ENCODE measurements at regions not wholly inside any gene's neighbourhood (a gene's known extent, or its start where the extent isn't known, plus 50 kb on each side); places are given as distances from the start of the nearest gene placed in this dataset.

DNA sequence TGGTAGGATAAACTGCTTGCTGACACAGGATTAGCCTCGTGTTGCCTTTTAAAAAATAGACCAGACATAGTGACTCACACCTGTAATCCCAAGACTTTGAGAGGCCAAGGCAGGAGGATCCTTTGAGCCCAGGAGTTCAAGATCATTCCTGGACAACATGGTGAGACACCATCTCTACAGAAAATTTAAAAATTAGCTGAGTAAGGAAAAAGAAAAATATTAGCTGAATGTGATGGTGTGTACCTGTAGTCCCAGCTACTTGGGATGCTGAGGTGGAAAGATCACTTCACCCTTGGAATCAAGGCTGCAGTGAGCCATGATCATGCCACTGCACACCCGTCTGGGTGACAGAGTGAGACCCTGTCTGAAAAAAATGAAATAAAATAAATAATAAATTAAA lies 82.0 kb downstream of the ETS2 start:
- H3K4me2 ChIP-seq (ENCODE audit: insufficient read depth, insufficient read length, low read length): no peak overlapping the region
- H2BK5ac ChIP-seq (ENCODE audit: insufficient read length, low read length): no peak overlapping the region
- H3K9me3 ChIP-seq (ENCODE audit: control insufficient read depth, low read depth, low read length): no peaks in the 10 kb centered on the region
- H2BK120ac ChIP-seq (ENCODE audit: low read depth, low read length, poor library complexity, severe bottlenecking): no peak overlapping the region
- no peak overlapping the region for H3K18ac ChIP-seq (ENCODE audit: insufficient read length, low read depth, low read length)
- H3K4me3 Mint-ChIP-seq: no peak overlapping the region
- no peaks in the 10 kb centered on the region for H3K79me2 ChIP-seq (ENCODE audit: insufficient read depth, low read length)
- H3K23me2 ChIP-seq (ENCODE audit: insufficient read length, low read depth, low read length, poor library complexity, severe bottlenecking): no peaks in the 10 kb centered on the region
- no peak overlapping the region for H3K27ac ChIP-seq (ENCODE audit: insufficient read length, low read depth, low read length)
- H3K36me3 Mint-ChIP-seq (ENCODE audit: insufficient read depth in 1 of 3, low read depth in 3 of 3): peaks cover 10 to 33% (median 14%) of the 10 kb centered on the region in 3 experiments
- H2AFZ ChIP-seq (ENCODE audit: low read length): no peak overlapping the region
- no peak overlapping the region for H2AK5ac ChIP-seq (ENCODE audit: insufficient read length, low read length)
- TF ChIP-seq, protein P1, sequence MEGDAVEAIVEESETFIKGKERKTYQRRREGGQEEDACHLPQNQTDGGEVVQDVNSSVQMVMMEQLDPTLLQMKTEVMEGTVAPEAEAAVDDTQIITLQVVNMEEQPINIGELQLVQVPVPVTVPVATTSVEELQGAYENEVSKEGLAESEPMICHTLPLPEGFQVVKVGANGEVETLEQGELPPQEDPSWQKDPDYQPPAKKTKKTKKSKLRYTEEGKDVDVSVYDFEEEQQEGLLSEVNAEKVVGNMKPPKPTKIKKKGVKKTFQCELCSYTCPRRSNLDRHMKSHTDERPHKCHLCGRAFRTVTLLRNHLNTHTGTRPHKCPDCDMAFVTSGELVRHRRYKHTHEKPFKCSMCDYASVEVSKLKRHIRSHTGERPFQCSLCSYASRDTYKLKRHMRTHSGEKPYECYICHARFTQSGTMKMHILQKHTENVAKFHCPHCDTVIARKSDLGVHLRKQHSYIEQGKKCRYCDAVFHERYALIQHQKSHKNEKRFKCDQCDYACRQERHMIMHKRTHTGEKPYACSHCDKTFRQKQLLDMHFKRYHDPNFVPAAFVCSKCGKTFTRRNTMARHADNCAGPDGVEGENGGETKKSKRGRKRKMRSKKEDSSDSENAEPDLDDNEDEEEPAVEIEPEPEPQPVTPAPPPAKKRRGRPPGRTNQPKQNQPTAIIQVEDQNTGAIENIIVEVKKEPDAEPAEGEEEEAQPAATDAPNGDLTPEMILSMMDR (conservative IDR thresholded peaks at IDR 0.05): no peak
- peaks cover 26 to 45% of the 10 kb centered on the region in 2 experiments for H3K9me3 Mint-ChIP-seq
- no peaks in the 10 kb centered on the region for H3K27me3 Mint-ChIP-seq (ENCODE audit: low read depth)
- no peak for DNase-seq
- H3K4me1 Mint-ChIP-seq: no peaks in the 10 kb centered on the region
- no peak overlapping the region for H4K91ac ChIP-seq (ENCODE audit: insufficient read length, low read depth, low read length)
- H3T11ph ChIP-seq (ENCODE audit: low read length): no peak overlapping the region
- WGBS (ENCODE audit: extremely low coverage, insufficient read length, low lambda C conversion rate): no CpG with 5 or more reads among the region's 2 CpGs
- no peak overlapping the region for H4K8ac ChIP-seq (replicated peaks; ENCODE audit: insufficient read length, low read depth, low read length)
- H3K27me3 ChIP-seq (ENCODE audit: insufficient read depth, low read length): no peaks in the 10 kb centered on the region
- no peak overlapping the region for H3K4ac ChIP-seq (ENCODE audit: low read depth, low read length)
- no peaks in the 10 kb centered on the region for H3K4me1 ChIP-seq (ENCODE audit: insufficient read depth, low read length)
- no peak overlapping the region for H3K23ac ChIP-seq (ENCODE audit: insufficient read length, low read depth, low read length)
- no peak overlapping the region for H2BK20ac ChIP-seq (ENCODE audit: low read depth, low read length, poor library complexity, severe bottlenecking)
- H3K14ac ChIP-seq (ENCODE audit: insufficient read depth, low read length): no peak overlapping the region
- no peaks in the 10 kb centered on the region for H3K79me1 ChIP-seq (ENCODE audit: insufficient read depth, low read depth, low read length, poor library complexity, severe bottlenecking)
- no peak overlapping the region for H3K56ac ChIP-seq (ENCODE audit: insufficient read length, low read depth, low read length)
- H2BK15ac ChIP-seq (ENCODE audit: low read depth, low read length): no peak overlapping the region
- H2BK12ac ChIP-seq (ENCODE audit: insufficient read length, low read depth, low read length): no peak overlapping the region
- no peak overlapping the region for H4K5ac ChIP-seq (ENCODE audit: insufficient read length, low read depth, low read length)
- H3K27ac Mint-ChIP-seq: no peak overlapping the region
- H3K9ac ChIP-seq (ENCODE audit: extremely low read depth, insufficient read length, low read length): no peak overlapping the region
- no peaks in the 10 kb centered on the region for H4K20me1 ChIP-seq (ENCODE audit: control insufficient read depth, insufficient read depth, insufficient read length)
